SK-N-SH (cell line): ENCODE measurements at regions not wholly inside any gene's neighbourhood (a gene's known extent, or its start where the extent isn't known, plus 50 kb on each side); places are given as distances from the start of the nearest gene placed in this dataset.

Source experiments
- CHD2 ChIP-seq: fragments of 150-350 bp; IDR thresholded peaks from 2 replicates; pipeline ENCODE4 v1.6.1; 2018; ENCODE audit warnings: low read length; ENCODE audit not compliant: partially characterized antibody
- ELF1 ChIP-seq: IDR thresholded peaks from 2 replicates; pipeline ENCODE4 v1.4.0; 2012
- EZH2phosphoT487 ChIP-seq: fragments of 200-600 bp; sonication (generic); IDR thresholded peaks from 2 replicates; pipeline ENCODE4 v1.6.1; 2017; ENCODE audit warnings: low read depth, mixed run types, mild to moderate bottlenecking, antibody characterized with exemption, moderate library complexity, borderline replicate concordance
- FOSL2 ChIP-seq: IDR thresholded peaks from 2 replicates; pipeline ENCODE4 v1.4.0; 2012; ENCODE audit warnings: low read depth, mild to moderate bottlenecking, moderate library complexity, borderline replicate concordance
- FOXJ3 ChIP-seq: sonication (generic); formaldehyde crosslinking; IDR thresholded peaks from 2 replicates; pipeline ENCODE4 v1.5.1; 2020; ENCODE audit warnings: mild to moderate bottlenecking, missing genetic modification reagents
- FOXM1 ChIP-seq: IDR thresholded peaks from 2 replicates; pipeline ENCODE4 v1.4.0; 2012; ENCODE audit warnings: low read depth, mild to moderate bottlenecking
- GABPA ChIP-seq: IDR thresholded peaks from 2 replicates; pipeline ENCODE4 v1.4.0; 2012; ENCODE audit warnings: low read depth, mild to moderate bottlenecking
- MXI1 ChIP-seq: IDR thresholded peaks from 2 replicates; pipeline ENCODE4 v1.6.1; 2012; ENCODE audit warnings: mild to moderate bottlenecking, low read depth, low read length, improper control_type of control experiment
- NFIC ChIP-seq: IDR thresholded peaks from 2 replicates; pipeline ENCODE4 v1.4.0; 2012; ENCODE audit warnings: borderline replicate concordance
- NRF1 ChIP-seq: IDR thresholded peaks from 2 replicates; pipeline ENCODE4 v1.6.1; 2012; ENCODE audit warnings: low read depth, mild to moderate bottlenecking, low read length
- RAD21 ChIP-seq: IDR thresholded peaks from 2 replicates; pipeline ENCODE4 v1.6.1; 2012; ENCODE audit warnings: mild to moderate bottlenecking, low read length
- RFX5 ChIP-seq: IDR thresholded peaks from 2 replicates; pipeline ENCODE4 v1.6.1; 2012; ENCODE audit warnings: mild to moderate bottlenecking, improper control_type of control experiment, low read length
- SIN3A ChIP-seq: IDR thresholded peaks from 2 replicates; pipeline ENCODE4 v1.6.1; 2012; ENCODE audit warnings: low read depth, mild to moderate bottlenecking, low read length, moderate library complexity, borderline replicate concordance
- SMC3 ChIP-seq: IDR thresholded peaks from 2 replicates; pipeline ENCODE4 v1.6.1; 2012; ENCODE audit warnings: low read depth, low read length, improper control_type of control experiment
- TAF1 ChIP-seq: IDR thresholded peaks from 2 replicates; pipeline ENCODE4 v1.6.1; 2012; ENCODE audit warnings: low read depth, mild to moderate bottlenecking, low read length, moderate library complexity, borderline replicate concordance
- TEAD4 ChIP-seq: IDR thresholded peaks from 2 replicates; pipeline ENCODE4 v1.4.0; 2012; ENCODE audit warnings: mild to moderate bottlenecking, borderline replicate concordance; ENCODE audit not compliant: insufficient read depth
- TF ChIP-seq, protein P1 (sequence below): IDR thresholded peaks from 2 replicates; pipeline ENCODE4 v1.4.0; 2012; ENCODE audit warnings: low read depth, borderline replicate concordance
- TF ChIP-seq, protein P2 (sequence below): IDR thresholded peaks from 2 replicates; pipeline ENCODE4 v1.4.0; 2012; ENCODE audit warnings: low read depth
- TF ChIP-seq, protein P3 (sequence below): IDR thresholded peaks from 2 replicates; pipeline ENCODE4 v1.4.0; 2012; ENCODE audit warnings: low read depth, borderline replicate concordance
- TF ChIP-seq, protein P4 (sequence below): fragments of 150-350 bp; IDR thresholded peaks from 2 replicates; pipeline ENCODE4 v1.6.1; 2016; ENCODE audit warnings: mild to moderate bottlenecking, low read depth, low read length

DNA sequence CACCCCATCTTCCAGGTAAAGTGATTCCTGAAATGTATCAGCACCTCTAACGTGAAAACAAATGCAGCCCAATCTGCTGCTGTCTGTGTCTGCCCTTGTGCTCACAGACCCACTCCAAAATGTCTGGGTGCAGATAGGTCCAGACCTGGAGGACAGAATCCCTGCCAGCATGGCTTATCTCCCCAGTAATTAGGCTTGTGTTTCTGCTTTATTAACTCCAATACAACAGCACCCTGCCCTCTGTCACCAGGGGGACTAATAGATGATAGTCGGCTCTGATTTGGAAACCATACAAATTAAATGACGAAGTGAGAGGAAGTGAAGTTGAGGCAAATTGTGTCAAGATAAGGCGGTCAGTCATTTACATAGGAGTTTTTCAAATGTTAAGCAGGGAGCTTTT, 608.3 kb upstream of the SALL1 start (continued):
- TF ChIP-seq, protein P1, sequence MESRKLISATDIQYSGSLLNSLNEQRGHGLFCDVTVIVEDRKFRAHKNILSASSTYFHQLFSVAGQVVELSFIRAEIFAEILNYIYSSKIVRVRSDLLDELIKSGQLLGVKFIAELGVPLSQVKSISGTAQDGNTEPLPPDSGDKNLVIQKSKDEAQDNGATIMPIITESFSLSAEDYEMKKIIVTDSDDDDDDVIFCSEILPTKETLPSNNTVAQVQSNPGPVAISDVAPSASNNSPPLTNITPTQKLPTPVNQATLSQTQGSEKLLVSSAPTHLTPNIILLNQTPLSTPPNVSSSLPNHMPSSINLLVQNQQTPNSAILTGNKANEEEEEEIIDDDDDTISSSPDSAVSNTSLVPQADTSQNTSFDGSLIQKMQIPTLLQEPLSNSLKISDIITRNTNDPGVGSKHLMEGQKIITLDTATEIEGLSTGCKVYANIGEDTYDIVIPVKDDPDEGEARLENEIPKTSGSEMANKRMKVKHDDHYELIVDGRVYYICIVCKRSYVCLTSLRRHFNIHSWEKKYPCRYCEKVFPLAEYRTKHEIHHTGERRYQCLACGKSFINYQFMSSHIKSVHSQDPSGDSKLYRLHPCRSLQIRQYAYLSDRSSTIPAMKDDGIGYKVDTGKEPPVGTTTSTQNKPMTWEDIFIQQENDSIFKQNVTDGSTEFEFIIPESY, result no peak
- TF ChIP-seq RFX5 (no peak), FOXJ3 (CRISPR knock-in tag) (peak; percentile 95), GABPA (no peak), MXI1 (peak; percentile 43; the same call in 1 of the 2 replicates), NRF1 (no peak), TEAD4 (no peak), NFIC (no peak), TAF1 (no peak), FOXM1 (no peak), EZH2phosphoT487 (no peak), SMC3 (no peak), SIN3A (no peak), ELF1 (no peak), CHD2 (peak; percentile 90), RAD21 (peak; percentile 47), FOSL2 (no peak)
- TF ChIP-seq, protein P2, sequence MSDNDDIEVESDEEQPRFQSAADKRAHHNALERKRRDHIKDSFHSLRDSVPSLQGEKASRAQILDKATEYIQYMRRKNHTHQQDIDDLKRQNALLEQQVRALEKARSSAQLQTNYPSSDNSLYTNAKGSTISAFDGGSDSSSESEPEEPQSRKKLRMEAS, result no peak
- TF ChIP-seq, protein P3, sequence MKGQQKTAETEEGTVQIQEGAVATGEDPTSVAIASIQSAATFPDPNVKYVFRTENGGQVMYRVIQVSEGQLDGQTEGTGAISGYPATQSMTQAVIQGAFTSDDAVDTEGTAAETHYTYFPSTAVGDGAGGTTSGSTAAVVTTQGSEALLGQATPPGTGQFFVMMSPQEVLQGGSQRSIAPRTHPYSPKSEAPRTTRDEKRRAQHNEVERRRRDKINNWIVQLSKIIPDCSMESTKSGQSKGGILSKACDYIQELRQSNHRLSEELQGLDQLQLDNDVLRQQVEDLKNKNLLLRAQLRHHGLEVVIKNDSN, result no peak
- TF ChIP-seq, protein P4, sequence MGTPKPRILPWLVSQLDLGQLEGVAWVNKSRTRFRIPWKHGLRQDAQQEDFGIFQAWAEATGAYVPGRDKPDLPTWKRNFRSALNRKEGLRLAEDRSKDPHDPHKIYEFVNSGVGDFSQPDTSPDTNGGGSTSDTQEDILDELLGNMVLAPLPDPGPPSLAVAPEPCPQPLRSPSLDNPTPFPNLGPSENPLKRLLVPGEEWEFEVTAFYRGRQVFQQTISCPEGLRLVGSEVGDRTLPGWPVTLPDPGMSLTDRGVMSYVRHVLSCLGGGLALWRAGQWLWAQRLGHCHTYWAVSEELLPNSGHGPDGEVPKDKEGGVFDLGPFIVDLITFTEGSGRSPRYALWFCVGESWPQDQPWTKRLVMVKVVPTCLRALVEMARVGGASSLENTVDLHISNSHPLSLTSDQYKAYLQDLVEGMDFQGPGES, result no peak
